IMR-90 (cell line): ENCODE measurements at regions not wholly inside any gene's neighbourhood (a gene's known extent, or its start where the extent isn't known, plus 50 kb on each side); places are given as distances from the start of the nearest gene placed in this dataset.

Experiments
- ATAC-seq: fragments of 200-7000 bp; cut with Tn5 transposase; 2 replicates; pipeline ENCODE4 v1.9.1; 2020; ENCODE audit warnings: low read depth, mild to moderate bottlenecking, moderate library complexity
- BruUV-seq: library from RNA; stranded (reverse); fragments of 400-500 nt; replicated peaks from 2 replicates; lab custom pipeline; 2021; lab: Mats Ljungman, UMichigan
- CTCF ChIA-PET: fragments of 300-600 bp; formaldehyde crosslinking; extraction: SDS; loops from one replicate; lab custom pipeline; 2021; ENCODE audit warnings: antibody characterized with exemption; lab: Yijun Ruan, JAX
- POLR2A ChIA-PET: fragments of 300-600 bp; sonication (Branson Sonifier 250); formaldehyde crosslinking; loops from one replicate; lab custom pipeline; 2022; ENCODE audit warnings: antibody characterized with exemption; ENCODE audit not compliant: unreplicated experiment; lab: Charles Lee
- DNase-seq: peaks from one replicate; pipeline ENCODE4 v3.0.0; 2013
- H2AFZ ChIP-seq: replicated peaks from 2 replicates; pipeline ENCODE3; 2013; ENCODE audit warnings: low read length, mild to moderate bottlenecking; ENCODE audit not compliant: poor library complexity
- H2AK5ac ChIP-seq: 2 replicates; pipeline ENCODE4 v1.6.1; 2013; ENCODE audit warnings: low read depth, low read length, inconsistent platforms
- H2AK9ac ChIP-seq: replicated peaks from 2 replicates; pipeline ENCODE3; 2013; ENCODE audit warnings: mild to moderate bottlenecking, low read depth, low read length, moderate library complexity; ENCODE audit not compliant: poor library complexity
- H2BK120ac ChIP-seq: 2 replicates; pipeline ENCODE4 v1.6.1; 2013; ENCODE audit warnings: low read depth, low read length, inconsistent platforms
- H2BK15ac ChIP-seq: 3 replicates; pipeline ENCODE4 v1.6.1; 2013; ENCODE audit warnings: low read depth, low read length, inconsistent platforms
- H2BK20ac ChIP-seq: 2 replicates; pipeline ENCODE4 v1.6.1; 2013; ENCODE audit warnings: low read depth, mild to moderate bottlenecking, inconsistent platforms, low read length, moderate library complexity
- H2BK5ac ChIP-seq: 2 replicates; pipeline ENCODE4 v1.6.1; 2013; ENCODE audit warnings: mild to moderate bottlenecking, low read depth, low read length, inconsistent platforms; ENCODE audit not compliant: poor library complexity, severe bottlenecking
- H3K14ac ChIP-seq: replicated peaks from 2 replicates; pipeline ENCODE4 v1.6.1; 2013; ENCODE audit warnings: low read depth, low read length, inconsistent platforms
- H3K18ac ChIP-seq: 2 replicates; pipeline ENCODE4 v1.6.1; 2013; ENCODE audit warnings: low read depth, low read length, control low read depth
- H3K23ac ChIP-seq: 2 replicates; pipeline ENCODE4 v1.6.1; 2013; ENCODE audit warnings: low read depth, low read length, inconsistent platforms
- H3K27ac ChIP-seq: 2 replicates; pipeline ENCODE4 v1.5.1; 2013; ENCODE audit warnings: mild to moderate bottlenecking, control low read depth, low read length; ENCODE audit not compliant: insufficient read depth
- H3K27me3 ChIP-seq: 2 replicates; pipeline ENCODE4 v1.6.1; 2013; ENCODE audit warnings: low read length; ENCODE audit not compliant: control insufficient read depth, insufficient read depth
- H3K36me3 ChIP-seq: 2 replicates; pipeline ENCODE4 v1.6.1; 2013; ENCODE audit warnings: low read length, mixed read lengths; ENCODE audit not compliant: control insufficient read depth, insufficient read depth
- H3K4ac ChIP-seq: 2 replicates; pipeline ENCODE4 v1.6.1; 2013; ENCODE audit warnings: low read depth, low read length, inconsistent platforms
- H3K4me1 ChIP-seq: 2 replicates; pipeline ENCODE4 v1.6.1; 2013; ENCODE audit warnings: low read length, mixed read lengths; ENCODE audit not compliant: control insufficient read depth, insufficient read depth
- H3K4me2 ChIP-seq: 2 replicates; pipeline ENCODE4 v1.6.1; 2013; ENCODE audit warnings: low read depth, mild to moderate bottlenecking, control low read depth, low read length, moderate library complexity
- H3K4me3 ChIP-seq: 2 replicates; pipeline ENCODE4 v1.5.1; 2013; ENCODE audit warnings: low read depth, mild to moderate bottlenecking, control low read depth, low read length, moderate library complexity; ENCODE audit not compliant: insufficient read depth
- H3K56ac ChIP-seq: 2 replicates; pipeline ENCODE4 v1.6.1; 2013; ENCODE audit warnings: low read length, inconsistent platforms; ENCODE audit not compliant: insufficient read depth; ENCODE audit errors: extremely low read depth
- H3K79me1 ChIP-seq, 2 experiments: 2 replicates each; pipeline ENCODE4 v1.6.1; 2013; ENCODE audit warnings: low read length in 2 of 2, inconsistent platforms in 1 of 2, low read depth in 1 of 2
- H3K9ac ChIP-seq: 2 replicates; pipeline ENCODE4 v1.6.1; 2013; ENCODE audit warnings: low read depth, low read length, control low read depth
- H3K9me1 ChIP-seq: 2 replicates; pipeline ENCODE4 v1.6.1; 2013; ENCODE audit warnings: low read length, inconsistent platforms; ENCODE audit not compliant: insufficient read depth
- H3K9me3 ChIP-seq: 2 replicates; pipeline ENCODE4 v1.6.1; 2013; ENCODE audit warnings: low read length; ENCODE audit not compliant: control insufficient read depth, insufficient read depth
- H4K20me1 ChIP-seq: 2 replicates; pipeline ENCODE4 v1.6.1; 2013; ENCODE audit warnings: low read length, inconsistent platforms; ENCODE audit not compliant: insufficient read depth
- H4K5ac ChIP-seq: 2 replicates; pipeline ENCODE4 v1.6.1; 2013; ENCODE audit warnings: mild to moderate bottlenecking, low read depth, low read length, control low read depth
- H4K8ac ChIP-seq, 2 experiments: 2 replicates each; pipeline ENCODE4 v1.6.1; 2013; ENCODE audit warnings: low read depth in 2 of 2, low read length in 2 of 2, control low read depth in 1 of 2, inconsistent platforms in 1 of 2
- H4K91ac ChIP-seq: 2 replicates; pipeline ENCODE4 v1.6.1; 2013; ENCODE audit warnings: low read depth, low read length, inconsistent platforms; ENCODE audit not compliant: insufficient read depth
- BHLHE40 ChIP-seq: fragments of 150-350 bp; IDR thresholded peaks from 2 replicates; pipeline ENCODE4 v1.6.1; 2016; ENCODE audit warnings: mild to moderate bottlenecking, low read depth, low read length
- CEBPB ChIP-seq: IDR thresholded peaks from 2 replicates; pipeline ENCODE4 v1.6.1; 2012; ENCODE audit warnings: low read depth, low read length, improper control_type of control experiment
- CHD1 ChIP-seq: IDR thresholded peaks from 2 replicates; pipeline ENCODE4 v1.6.1; 2012; ENCODE audit warnings: low read depth, low read length, improper control_type of control experiment
- FOS ChIP-seq: fragments of 150-350 bp; IDR thresholded peaks from 2 replicates; pipeline ENCODE4 v1.6.1; 2016; ENCODE audit warnings: low read depth, low read length
- MAFK ChIP-seq: IDR thresholded peaks from 2 replicates; pipeline ENCODE4 v1.6.1; 2012; ENCODE audit warnings: low read depth, low read length, improper control_type of control experiment
- MAZ ChIP-seq: IDR thresholded peaks from 2 replicates; pipeline ENCODE4 v1.6.1; 2012; ENCODE audit warnings: low read depth, mild to moderate bottlenecking, low read length, improper control_type of control experiment, moderate library complexity, borderline replicate concordance
- MXI1 ChIP-seq: IDR thresholded peaks from 2 replicates; pipeline ENCODE4 v1.6.1; 2012; ENCODE audit warnings: low read depth, mild to moderate bottlenecking, low read length, moderate library complexity, borderline replicate concordance
- POLR2A ChIP-seq: IDR thresholded peaks from 2 replicates; pipeline ENCODE4 v1.6.1; 2012; ENCODE audit warnings: mild to moderate bottlenecking, low read depth, low read length
- RCOR1 ChIP-seq: IDR thresholded peaks from 2 replicates; pipeline ENCODE4 v1.6.1; 2012; ENCODE audit warnings: mild to moderate bottlenecking, low read length, improper control_type of control experiment; ENCODE audit not compliant: insufficient replicate concordance
- SMC3 ChIP-seq: fragments of 150-350 bp; IDR thresholded peaks from 2 replicates; pipeline ENCODE4 v1.6.1; 2016; ENCODE audit warnings: low read depth, mild to moderate bottlenecking, antibody characterized with exemption, low read length, moderate library complexity
- WGBS, 2 experiments: methylation state at CpG; one replicate each; pipeline versions ENCODE4 v1.1.5 to v1.1.7; 2013; ENCODE audit warnings: missing lambda C conversion rate in 2 of 2; ENCODE audit not compliant: insufficient read length in 1 of 2; ENCODE audit errors: extremely low coverage in 2 of 2; 5-methylcytosine and 5-hydroxymethylcytosine counted together
- dilution Hi-C: fragments of 300-500 bp; cut with HindIII; formaldehyde crosslinking; loops from one replicate; pipeline ENCODE4 v1.14.3; 2018; ENCODE audit warnings: low sequenced_read_pairs; ENCODE audit not compliant: unreplicated experiment
- in situ Hi-C: fragments of 300-500 bp; cut with MboI; formaldehyde crosslinking; loops from 3 replicates; pipeline ENCODE4 v1.14.3; 2019; ENCODE audit warnings: low sequenced_read_pairs, inconsistent platforms, mixed read lengths
- intact Hi-C: fragments of 100-400 bp; cut with micrococcal nuclease; formaldehyde crosslinking; loops from 2 replicates; pipeline ENCODE4 v1.10.0; 2022
- TF ChIP-seq, protein P1 (sequence below): fragments of 150-350 bp; IDR thresholded peaks from 2 replicates; pipeline ENCODE4 v1.6.1; 2017; ENCODE audit warnings: mild to moderate bottlenecking, antibody characterized with exemption, low read length, low read depth

DNA sequence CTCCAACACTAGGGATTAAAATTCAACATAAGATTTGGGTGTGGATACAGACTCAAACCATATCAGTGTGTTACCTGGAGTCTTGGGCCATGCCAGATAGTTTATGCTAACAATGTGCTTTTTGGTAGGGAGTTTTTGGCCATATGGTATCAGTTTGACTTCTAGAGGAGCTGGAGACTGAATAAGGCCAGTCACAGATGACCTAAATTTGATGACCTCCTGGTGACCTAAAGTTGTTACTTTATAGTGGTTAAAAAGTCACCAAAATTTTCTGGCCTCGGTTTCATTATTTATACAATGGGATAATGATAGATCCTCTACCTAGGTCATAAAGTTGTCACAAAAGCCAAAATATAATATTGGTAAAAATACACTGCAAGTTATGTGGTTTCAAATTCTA lies 877.1 kb downstream of the RAPGEF2 start:
- intact Hi-C loops (no loop called here), in situ Hi-C loops (no loop called here), dilution Hi-C loops (no loop called here)
- H3K23ac ChIP-seq, result no peak overlapping the region
- TF ChIP-seq SMC3 (no peak), CHD1 (no peak), CEBPB (no peak), MAZ (no peak), MAFK (no peak), BHLHE40 (no peak), POLR2A (no peak), FOS (no peak), MXI1 (no peak), RCOR1 (no peak)
- TF ChIP-seq, protein P1, sequence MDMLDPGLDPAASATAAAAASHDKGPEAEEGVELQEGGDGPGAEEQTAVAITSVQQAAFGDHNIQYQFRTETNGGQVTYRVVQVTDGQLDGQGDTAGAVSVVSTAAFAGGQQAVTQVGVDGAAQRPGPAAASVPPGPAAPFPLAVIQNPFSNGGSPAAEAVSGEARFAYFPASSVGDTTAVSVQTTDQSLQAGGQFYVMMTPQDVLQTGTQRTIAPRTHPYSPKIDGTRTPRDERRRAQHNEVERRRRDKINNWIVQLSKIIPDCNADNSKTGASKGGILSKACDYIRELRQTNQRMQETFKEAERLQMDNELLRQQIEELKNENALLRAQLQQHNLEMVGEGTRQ, result no peak
- no peak overlapping the region for H3K4ac ChIP-seq
- H3K4me1 ChIP-seq, result no peaks in the 10 kb centered on the region
- no peak overlapping the region for H3K4me2 ChIP-seq
- no peak overlapping the region for H2BK15ac ChIP-seq
- no peak overlapping the region for H4K5ac ChIP-seq
- WGBS, 2 experiments, result no CpG with 5 or more reads among the region's 1 CpG
- no peak overlapping the region for H3K9ac ChIP-seq
- H4K20me1 ChIP-seq, result no peaks in the 10 kb centered on the region
- H2AK5ac ChIP-seq, result no peak overlapping the region
- H3K27ac ChIP-seq, result no peak overlapping the region
- BruUV-seq, result no TSS peak
- no peak overlapping the region for H2BK120ac ChIP-seq
- H3K14ac ChIP-seq, result no peak overlapping the region
- no peaks in the 10 kb centered on the region for H3K27me3 ChIP-seq
- no peak for ATAC-seq
- no peak overlapping the region for H3K56ac ChIP-seq
- H4K8ac ChIP-seq, result no peak overlapping the region
- H4K91ac ChIP-seq, result no peak overlapping the region
- DNase-seq, result no peak
- no peak overlapping the region for H2BK5ac ChIP-seq
- CTCF ChIA-PET, result no interaction called here
- H2AFZ ChIP-seq, result no peak overlapping the region
- H3K18ac ChIP-seq, result no peak overlapping the region
- no peak overlapping the region for H2AK9ac ChIP-seq
- POLR2A ChIA-PET, result no interaction called here
- no peak overlapping the region for H2BK20ac ChIP-seq
- no peaks in the 10 kb centered on the region for H3K9me1 ChIP-seq
- H3K79me1 ChIP-seq, result no peaks in the 10 kb centered on the region
- H3K9me3 ChIP-seq, result peaks cover 1% of the 10 kb centered on the region; the same call in 1 of the 2 replicates
- H3K4me3 ChIP-seq, result no peak overlapping the region
- no peaks in the 10 kb centered on the region for H3K36me3 ChIP-seq
